H1 (cell line): ENCODE measurements at regions not wholly inside any gene's neighbourhood (a gene's known extent, or its start where the extent isn't known, plus 50 kb on each side); places are given as distances from the start of the nearest gene placed in this dataset.

Experiments
- CTCF ChIA-PET: fragments of 300-600 bp; sonication (Branson Sonifier 250); formaldehyde crosslinking; loops from one replicate; lab custom pipeline; 2021; ENCODE audit not compliant: partially characterized antibody; lab: Charles Lee
- POLR2A ChIA-PET: fragments of 300-600 bp; sonication (Branson Sonifier 250); formaldehyde crosslinking; loops from one replicate; lab custom pipeline; 2021; ENCODE audit warnings: inconsistent platforms; ENCODE audit not compliant: partially characterized antibody; lab: Charles Lee
- DNase-seq, 2 experiments: peaks; one replicate each; pipeline versions ENCODE4 v3.0.0 to v3.0.0-alpha.2; 2010 to 2022; ENCODE audit warnings: low spot score in 2 of 2, low read depth in 1 of 2, mixed read lengths in 1 of 2
- FAIRE-seq: peaks from 2 replicates; lab custom pipeline; 2011; peaks lifted over from hg19 to GRCh38; lab: Jason Lieb, UNC
- H2AFZ ChIP-seq: 2 replicates; pipeline ENCODE4 v1.8.1; 2012; ENCODE audit warnings: low read length, inconsistent platforms
- H2AK5ac ChIP-seq: 2 replicates; pipeline ENCODE4 v1.6.1; 2013; ENCODE audit warnings: low read depth, low read length
- H2BK120ac ChIP-seq: replicated peaks from 2 replicates; pipeline ENCODE3; 2013; ENCODE audit warnings: low read depth, low read length, inconsistent platforms
- H2BK12ac ChIP-seq: 2 replicates; pipeline ENCODE4 v1.6.1; 2013; ENCODE audit warnings: low read depth, low read length
- H2BK15ac ChIP-seq: 2 replicates; pipeline ENCODE4 v1.6.1; 2013; ENCODE audit warnings: low read length
- H2BK20ac ChIP-seq: 2 replicates; pipeline ENCODE4 v1.6.1; 2013; ENCODE audit warnings: low read length
- H2BK5ac ChIP-seq: 2 replicates; pipeline ENCODE4 v1.6.1; 2013; ENCODE audit warnings: low read depth, low read length
- H3K14ac ChIP-seq: 2 replicates; pipeline ENCODE4 v1.6.1; 2013; ENCODE audit warnings: inconsistent platforms; ENCODE audit not compliant: insufficient read length
- H3K18ac ChIP-seq: 2 replicates; pipeline ENCODE4 v1.6.1; 2013; ENCODE audit warnings: low read length; ENCODE audit errors: extremely low read depth
- H3K23ac ChIP-seq: 2 replicates; pipeline ENCODE4 v1.6.1; 2013; ENCODE audit warnings: inconsistent platforms; ENCODE audit not compliant: insufficient read length
- H3K23me2 ChIP-seq: 2 replicates; pipeline ENCODE4 v1.6.1; 2013; ENCODE audit warnings: low read depth, low read length
- H3K27ac ChIP-seq: 2 replicates; pipeline ENCODE4 v1.6.1; 2011; ENCODE audit warnings: low read depth, low read length, inconsistent platforms
- H3K27me3 ChIP-seq, 4 experiments: replicated peaks in 1 of 4; 1 replicate in 1 of 4; 2 replicates in 3 of 4; pipeline versions ENCODE4 v1.6.1 to v1.8.1; 2011 to 2013; ENCODE audit warnings: low read length in 3 of 4, mild to moderate bottlenecking in 3 of 4, inconsistent platforms in 2 of 4, mixed read lengths in 2 of 4, moderate library complexity in 1 of 4; ENCODE audit not compliant: control insufficient read depth in 3 of 4, insufficient read depth in 3 of 4; ENCODE audit errors: extremely low read depth in 1 of 4
- H3K36me3 ChIP-seq, 4 experiments: 2 replicates each; pipeline versions ENCODE4 v1.6.1 to v1.8.1; 2011 to 2013; ENCODE audit warnings: mild to moderate bottlenecking in 4 of 4, low read length in 3 of 4, moderate library complexity in 2 of 4, control low read depth in 1 of 4, inconsistent platforms in 1 of 4; ENCODE audit not compliant: insufficient read depth in 4 of 4, control insufficient read depth in 2 of 4
- H3K4ac ChIP-seq: replicated peaks from 2 replicates; pipeline ENCODE3; 2013; ENCODE audit warnings: low read length, low read depth, mixed read lengths, inconsistent platforms; ENCODE audit not compliant: insufficient read length
- H3K4me1 ChIP-seq, 4 experiments: replicated peaks in 1 of 4; 1 replicate in 1 of 4; 2 replicates in 3 of 4; pipeline versions ENCODE4 v1.6.1 to v1.8.1; 2011 to 2013; ENCODE audit warnings: low read length in 3 of 4, inconsistent platforms in 2 of 4, mixed read lengths in 1 of 4; ENCODE audit not compliant: insufficient read depth in 4 of 4, control insufficient read depth in 3 of 4
- H3K4me2 ChIP-seq, 2 experiments: 2 replicates each; pipeline versions ENCODE4 v1.6.1 to v1.8.1; 2011 to 2013; ENCODE audit warnings: low read depth in 2 of 2, low read length in 2 of 2, control low read depth in 1 of 2, inconsistent platforms in 1 of 2, mild to moderate bottlenecking in 1 of 2; ENCODE audit not compliant: insufficient read depth in 1 of 2
- H3K4me3 ChIP-seq, 4 experiments: fragments of 200-600, 300-600 bp in 1 of 4; sonication (generic), shearing (Covaris generic), sonication (Bioruptor Twin) in 1 of 4; 2 replicates each; pipeline versions ENCODE4 v1.5.1 to v1.8.1; 2011 to 2016; ENCODE audit warnings: low read length in 4 of 4, low read depth in 3 of 4, control low read depth in 2 of 4, inconsistent platforms in 2 of 4, mild to moderate bottlenecking in 2 of 4, mixed read lengths in 1 of 4, moderate library complexity in 1 of 4; ENCODE audit not compliant: insufficient read depth in 2 of 4; ENCODE audit errors: extremely low read depth in 1 of 4
- H3K56ac ChIP-seq: replicated peaks from 2 replicates; pipeline ENCODE3; 2013; ENCODE audit warnings: low read depth, mild to moderate bottlenecking, mixed read lengths, low read length, inconsistent platforms; ENCODE audit not compliant: insufficient read length
- H3K79me1 ChIP-seq: 2 replicates; pipeline ENCODE4 v1.6.1; 2013; ENCODE audit warnings: low read depth, low read length, control low read depth
- H3K79me2 ChIP-seq, 2 experiments: 2 replicates each; pipeline versions ENCODE4 v1.6.1 to v1.8.1; 2012 to 2013; ENCODE audit warnings: low read length in 2 of 2, mild to moderate bottlenecking in 2 of 2, inconsistent platforms in 1 of 2; ENCODE audit not compliant: insufficient read depth in 2 of 2, control insufficient read depth in 1 of 2
- H3K9ac ChIP-seq, 4 experiments: replicated peaks in 1 of 4; 1 replicate in 1 of 4; 2 replicates in 3 of 4; pipeline versions ENCODE4 v1.6.1 to v1.8.1; 2011 to 2013; ENCODE audit warnings: low read depth in 3 of 4, low read length in 3 of 4, control low read depth in 2 of 4, mild to moderate bottlenecking in 2 of 4, moderate library complexity in 2 of 4, inconsistent platforms in 1 of 4; ENCODE audit errors: extremely low read depth in 1 of 4
- H3K9me3 ChIP-seq, 2 experiments: 2 replicates each; pipeline versions ENCODE4 v1.6.1 to v1.8.1; 2012 to 2013; ENCODE audit warnings: mild to moderate bottlenecking in 2 of 2, moderate library complexity in 2 of 2, control low read depth in 1 of 2, inconsistent platforms in 1 of 2, low read depth in 1 of 2, low read length in 1 of 2, mixed read lengths in 1 of 2; ENCODE audit not compliant: insufficient read depth in 2 of 2
- H4K20me1 ChIP-seq, 2 experiments: replicated peaks in 1 of 2; 2 replicates each; pipeline versions ENCODE3 to v1.8.1; 2011 to 2013; ENCODE audit warnings: inconsistent platforms in 2 of 2, low read length in 2 of 2, mild to moderate bottlenecking in 1 of 2; ENCODE audit not compliant: insufficient read depth in 2 of 2, control insufficient read depth in 1 of 2
- H4K5ac ChIP-seq: 2 replicates; pipeline ENCODE4 v1.6.1; 2013; ENCODE audit warnings: low read length, low read depth, mixed read lengths, inconsistent platforms; ENCODE audit not compliant: insufficient read length
- H4K8ac ChIP-seq: 2 replicates; pipeline ENCODE4 v1.8.0; 2013; ENCODE audit warnings: mild to moderate bottlenecking, moderate library complexity, low read length, inconsistent platforms; ENCODE audit not compliant: insufficient read depth; ENCODE audit errors: extremely low read depth
- H4K91ac ChIP-seq: replicated peaks from 2 replicates; pipeline ENCODE3; 2013; ENCODE audit warnings: low read length, mixed read lengths, inconsistent platforms; ENCODE audit not compliant: insufficient read length
- CBX8 ChIP-seq: fragments of 300-800, 300-1000 bp; sonication (generic); IDR thresholded peaks from 2 replicates; pipeline ENCODE4 v1.7.1; 2016; ENCODE audit warnings: low read depth, low read length, borderline replicate concordance
- CEBPB ChIP-seq: IDR thresholded peaks from 2 replicates; pipeline ENCODE4 v1.6.1; 2012; ENCODE audit warnings: low read depth, low read length
- CREB1 ChIP-seq: IDR thresholded peaks from 2 replicates; pipeline ENCODE4 v1.6.1; 2012; ENCODE audit warnings: inconsistent platforms
- GTF2F1 ChIP-seq: IDR thresholded peaks from 2 replicates; pipeline ENCODE4 v1.6.1; 2012; ENCODE audit warnings: low read depth, low read length, improper control_type of control experiment, borderline replicate concordance
- HDAC6 ChIP-seq: IDR thresholded peaks from one replicate; pipeline ENCODE4 v1.7.1; 2012; ENCODE audit warnings: low read depth, mild to moderate bottlenecking, inconsistent platforms, low read length, moderate library complexity
- KDM5A ChIP-seq: fragments of 200-600 bp; IDR thresholded peaks from 2 replicates; pipeline ENCODE4 v1.7.1; 2012; ENCODE audit warnings: mild to moderate bottlenecking, low read length, inconsistent platforms, mixed read lengths
- POU5F1 ChIP-seq: IDR thresholded peaks from 2 replicates; pipeline ENCODE4 v1.6.1; 2011; ENCODE audit warnings: low read depth, mild to moderate bottlenecking, low read length, moderate library complexity
- RFX5 ChIP-seq: IDR thresholded peaks from 2 replicates; pipeline ENCODE4 v1.6.1; 2011; ENCODE audit warnings: low read depth, low read length, improper control_type of control experiment, borderline replicate concordance
- RXRA ChIP-seq: IDR thresholded peaks from 2 replicates; pipeline ENCODE4 v1.6.1; 2011; ENCODE audit warnings: low read depth, mild to moderate bottlenecking, low read length, moderate library complexity; ENCODE audit not compliant: insufficient read depth
- SAP30 ChIP-seq: fragments of 300-600 bp; sonication (generic); IDR thresholded peaks from 2 replicates; pipeline ENCODE4 v1.7.1; 2012; ENCODE audit warnings: low read length, moderate library complexity, mild to moderate bottlenecking, inconsistent platforms; ENCODE audit not compliant: insufficient read depth, insufficient replicate concordance
- SP1 ChIP-seq: IDR thresholded peaks from 2 replicates; pipeline ENCODE4 v1.6.1; 2011; ENCODE audit warnings: low read depth, low read length
- SP4 ChIP-seq: IDR thresholded peaks from 2 replicates; pipeline ENCODE4 v1.6.1; 2012; ENCODE audit warnings: low read length, inconsistent platforms
- TBP ChIP-seq: IDR thresholded peaks from 2 replicates; pipeline ENCODE4 v1.6.1; 2011; ENCODE audit warnings: low read depth, low read length, improper control_type of control experiment
- ZNF274 ChIP-seq: IDR thresholded peaks from 2 replicates; pipeline ENCODE4 v1.7.0; 2012; ENCODE audit warnings: low read length, borderline replicate concordance; ENCODE audit errors: extremely low read depth
- WGBS, 2 experiments: shearing (Covaris generic) in 1 of 2; methylation state at CpG; one replicate each; pipeline versions ENCODE4 v1.1.6 to v1.1.7; 2013 to 2015; ENCODE audit warnings: low lambda C conversion rate in 2 of 2, mixed read lengths in 2 of 2, inconsistent platforms in 1 of 2, low coverage in 1 of 2, missing lambda C conversion rate in 1 of 2; ENCODE audit not compliant: insufficient replicate concordance in 2 of 2, insufficient coverage in 1 of 2, insufficient read length in 1 of 2; ENCODE audit errors: extremely low coverage in 1 of 2, missing lambda C conversion rate in 1 of 2; 5-methylcytosine and 5-hydroxymethylcytosine counted together

GRCh38 chr17:79465011-79465680, 145.7 kb downstream of the RBFOX3 start:
- H3K4ac ChIP-seq = no peak overlapping the region
- H3K9me3 ChIP-seq = peaks cover 0 to 3% of the 10 kb centered on the region in 2 experiments; a peak in 1 of 4 replicates
- no peak overlapping the region for H2AK5ac ChIP-seq
- no peak overlapping the region for H3K18ac ChIP-seq
- no peak overlapping the region for H2BK20ac ChIP-seq
- no peaks in the 10 kb centered on the region; the same call in 1 of the 2 replicates for H3K79me1 ChIP-seq
- no peaks in the 10 kb centered on the region for H3K36me3 ChIP-seq
- no peak overlapping the region for H3K4me2 ChIP-seq
- FAIRE-seq (no peak), DNase-seq (no peak)
- H3K23me2 ChIP-seq = peaks cover 7% of the 10 kb centered on the region; the same call in 1 of the 2 replicates
- no peak overlapping the region for H4K5ac ChIP-seq
- H3K14ac ChIP-seq = no peak overlapping the region
- POLR2A ChIA-PET = interaction anchor here (0.6 kb wide), 1 partner anchor 12 kb away, joined by 3 read pairs; no protein-coding TSS in a partner anchor
- H3K79me2 ChIP-seq = no peaks in the 10 kb centered on the region
- H3K4me3 ChIP-seq = no peak overlapping the region
- no peak overlapping the region for H4K91ac ChIP-seq
- no peak overlapping the region for H3K56ac ChIP-seq
- CTCF ChIA-PET = interaction anchor here (0.8 to 2.1 kb wide), 3 partner anchors 28 to 147 kb away, joined by 3 to 8 read pairs (median 5); no protein-coding TSS in a partner anchor
- H3K23ac ChIP-seq = no peak overlapping the region
- H2AFZ ChIP-seq = no peak overlapping the region
- H3K9ac ChIP-seq = no peak overlapping the region
- WGBS, 2 experiments = 91 to 100% methylated on average over 2 to 25 of the region's 25 CpGs
- no peaks in the 10 kb centered on the region for H3K27me3 ChIP-seq
- H2BK15ac ChIP-seq = no peak overlapping the region
- H2BK12ac ChIP-seq = no peak overlapping the region
- H2BK5ac ChIP-seq = no peak overlapping the region
- H3K4me1 ChIP-seq = peaks cover 0 to 3% (median under 1%) of the 10 kb centered on the region in 4 experiments; a peak in 1 of 7 replicates
- no peak overlapping the region for H3K27ac ChIP-seq
- H2BK120ac ChIP-seq = no peak overlapping the region
- H4K20me1 ChIP-seq = no peaks in the 10 kb centered on the region
- peak overlapping the region; percentile 60; the same call in 1 of the 2 replicates for H4K8ac ChIP-seq
- TF ChIP-seq TBP (no peak), GTF2F1 (no peak), HDAC6 (no peak), ZNF274 (no peak), CREB1 (no peak), CBX8 (no peak), SP1 (no peak), POU5F1 (no peak), RFX5 (no peak), CEBPB (no peak), RXRA (no peak), KDM5A (no peak), SP4 (no peak), SAP30 (no peak)
